Left lobe of liver (tissue), 2 donors: ENCODE measurements at regions not wholly inside any gene's neighbourhood (a gene's known extent, or its start where the extent isn't known, plus 50 kb on each side); places are given as distances from the start of the nearest gene placed in this dataset.

Experiments used
- ATAC-seq: fragments of 200-7000 bp; cut with Tn5 transposase; one replicate; pipeline ENCODE4 v1.9.1; 2020; ENCODE audit warnings: mild to moderate bottlenecking, moderate library complexity
- DNase-seq: peaks from one replicate; pipeline ENCODE4 v3.0.0-alpha.2; 2020; ENCODE audit warnings: low spot score
- donor health status: DM: no; HTN: no; CAD: no; lungs with moderate emphysema.
- donor health status: DM: no; HTN: yes; CAD: no.

- DNase-seq (no peak), ATAC-seq (no peak)
These were observed 1456.8 kb upstream of the AGA start for GRCh38 chr4:178899084-178899483.

GRCh38 chr4:178917756-178918155 lies 1475.5 kb upstream of the AGA start:
- DNase-seq (no peak), ATAC-seq (no peak)

DNA sequence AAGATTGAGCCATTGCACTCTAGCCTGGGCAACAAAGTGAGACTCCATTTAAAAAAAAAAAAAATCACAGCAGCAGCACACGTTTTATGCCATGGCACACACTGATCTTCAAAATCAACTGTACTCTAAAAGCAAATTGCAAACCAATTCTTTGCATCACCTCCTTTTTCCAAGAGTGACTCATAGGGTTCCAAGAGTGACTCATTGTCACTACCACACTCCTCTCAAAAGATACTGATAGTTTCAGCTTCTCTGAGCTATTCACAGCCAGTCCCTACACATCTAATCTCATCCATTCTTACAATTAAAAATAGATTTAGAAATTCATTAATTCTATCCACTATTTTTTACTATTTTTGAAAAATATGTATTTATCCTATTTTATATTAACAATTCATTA lies 1494.9 kb upstream of the AGA start:
- DNase-seq = no peak
- no peak for ATAC-seq

- ATAC-seq = no peak
These were observed 1499.7 kb upstream of the AGA start for GRCh38 chr4:178941975-178942374.

GRCh38 chr4:178953447-178954120 lies 1511.3 kb upstream of the AGA start:
- no peak for ATAC-seq

More at GRCh38 chr4:178941975-178942374, 1499.7 kb upstream of the AGA start:
- DNase-seq = no peak

GRCh38 chr4:178955614-178956013 lies 1513.4 kb upstream of the AGA start:
- no peak for DNase-seq
- ATAC-seq = no peak

More at GRCh38 chr4:178953447-178954120, 1511.3 kb upstream of the AGA start:
- no peak for DNase-seq

GRCh38 chr4:178958725-178959440 lies 1516.6 kb upstream of the AGA start:
- no peak for DNase-seq
- no peak for ATAC-seq

DNA sequence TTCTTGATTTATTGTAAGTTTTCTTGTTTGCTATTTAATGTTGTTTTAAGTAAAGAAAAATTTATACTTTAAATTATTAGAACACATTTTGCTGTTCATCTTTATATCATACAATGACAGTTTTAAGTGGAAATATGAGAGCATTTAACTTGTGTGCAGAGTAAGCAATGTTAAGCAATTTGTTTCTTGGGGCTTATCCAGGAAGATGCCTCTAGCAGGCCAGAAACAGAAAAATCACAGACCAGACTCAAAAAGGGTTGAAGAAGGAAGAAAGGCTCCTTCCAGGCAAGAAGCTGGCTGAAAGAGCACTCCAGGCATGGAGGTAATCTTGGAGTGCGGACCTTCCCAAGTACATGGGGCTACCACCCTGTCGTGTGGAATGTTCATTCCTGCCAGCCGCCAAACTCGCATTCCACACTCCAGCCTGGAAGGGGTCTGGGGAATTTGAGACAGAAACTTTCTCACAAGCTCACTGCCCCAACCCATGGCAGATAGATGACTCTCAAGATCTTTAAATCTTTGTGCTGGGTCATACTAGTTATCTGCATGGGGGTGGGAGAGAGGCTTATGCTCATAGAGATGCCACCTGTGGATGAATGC lies 1521.3 kb upstream of the AGA start:
- ATAC-seq (no peak), DNase-seq (no peak)

DNA sequence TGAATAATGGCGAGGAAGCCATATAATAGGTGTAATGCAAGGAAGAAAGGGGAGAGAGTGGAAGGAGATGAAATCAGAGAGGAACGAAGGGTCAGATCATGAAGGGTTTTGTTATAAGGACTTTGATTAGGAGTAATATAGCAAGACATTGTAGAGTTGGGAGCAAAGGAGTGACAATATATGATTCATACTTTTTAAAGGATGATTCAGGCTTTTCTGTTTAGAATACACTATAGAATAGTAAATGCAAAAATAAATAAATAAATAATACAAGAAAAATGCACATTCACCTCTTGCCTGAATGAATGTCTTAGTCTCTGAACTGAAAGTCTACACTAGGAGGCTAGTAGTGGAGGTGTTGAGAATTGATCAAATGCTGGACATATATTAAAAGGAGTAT lies 1524.4 kb upstream of the AGA start:
- no peak for ATAC-seq

GRCh38 chr4:178970433-178971140 lies 1528.3 kb upstream of the AGA start:
- no peak for DNase-seq
- ATAC-seq = no peak

More for the DNA sequence above, 1524.4 kb upstream of the AGA start:
- DNase-seq = no peak

- no peak for ATAC-seq
- no peak for DNase-seq
These were observed 1534.6 kb upstream of the AGA start for GRCh38 chr4:178976861-178977260.

- ATAC-seq = no peak
- no peak for DNase-seq
These were observed 1551.1 kb upstream of the AGA start for GRCh38 chr4:178993306-178993705.

DNA sequence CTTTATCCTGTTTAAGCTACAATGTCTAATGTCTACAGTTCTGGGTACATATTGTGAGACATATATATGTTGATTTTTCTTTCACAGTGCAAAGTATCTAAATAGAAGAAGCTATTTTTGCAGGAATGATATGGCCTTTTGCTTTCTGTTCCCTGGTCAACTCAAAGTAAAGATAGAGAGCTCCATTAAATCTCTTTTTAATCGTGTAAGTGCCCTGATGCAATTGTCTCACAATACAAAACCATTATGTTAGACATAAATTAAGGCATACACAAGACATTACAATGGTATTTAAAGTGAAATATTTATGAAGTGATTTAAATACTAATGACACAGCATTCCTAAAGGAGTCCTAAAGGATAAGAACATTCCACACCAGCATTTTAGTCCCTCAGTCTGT lies 1559.7 kb upstream of the AGA start:
- ATAC-seq (no peak), DNase-seq (no peak)

GRCh38 chr4:179007755-179008154 lies 1565.5 kb upstream of the AGA start:
- DNase-seq = no peak
- no peak for ATAC-seq

GRCh38 chr4:179017581-179017980 lies 1575.3 kb upstream of the AGA start:
- no peak for DNase-seq
- ATAC-seq = no peak

- ATAC-seq (no peak), DNase-seq (no peak)
These were observed 1585.3 kb upstream of the AGA start for GRCh38 chr4:179027569-179027968.

GRCh38 chr4:179028321-179028720 lies 1586.1 kb upstream of the AGA start:
- no peak for ATAC-seq
- DNase-seq = no peak

GRCh38 chr4:179029683-179030082 lies 1587.4 kb upstream of the AGA start:
- DNase-seq = no peak
- no peak for ATAC-seq

DNA sequence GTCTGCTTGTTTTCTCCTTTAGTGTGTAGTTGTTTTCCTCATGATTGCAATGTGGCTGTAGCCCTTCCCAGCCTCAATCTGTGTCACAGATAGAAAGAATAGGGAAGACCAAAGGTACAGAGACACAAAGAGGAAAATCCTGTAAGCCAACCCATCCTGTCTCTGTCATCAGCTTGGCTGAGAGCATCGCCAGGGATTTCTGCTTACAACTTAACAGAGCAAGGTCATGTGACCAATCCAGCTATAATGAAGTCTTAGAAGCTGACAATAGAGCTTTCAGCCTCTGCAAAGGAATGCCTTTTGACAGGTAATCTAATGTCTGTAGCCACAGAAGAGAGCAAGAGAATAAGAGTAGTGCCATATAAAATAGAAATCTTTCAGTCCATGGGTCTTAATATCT lies 1598.0 kb upstream of the AGA start:
- no peak for ATAC-seq
- no peak for DNase-seq

- no peak for ATAC-seq
- no peak for DNase-seq
These were observed 1606.7 kb upstream of the AGA start for GRCh38 chr4:179048839-179049453.

- no peak for ATAC-seq
- DNase-seq = no peak
These were observed 1609.0 kb upstream of the AGA start for GRCh38 chr4:179051206-179051605.
